Endothelial cell of umbilical vein (primary cell): ENCODE measurements at regions not wholly inside any gene's neighbourhood (a gene's known extent, or its start where the extent isn't known, plus 50 kb on each side); places are given as distances from the start of the nearest gene placed in this dataset.

ENCODE experiments used
- BruUV-seq: library from RNA; stranded (reverse); fragments of 400-500 nt; replicated peaks from 2 replicates; lab custom pipeline; 2021; lab: Mats Ljungman, UMichigan
- CTCF ChIA-PET: fragments of 300-600, 350-600 bp; sonication (Branson Sonifier 250); formaldehyde crosslinking; loops from one replicate; lab custom pipeline; 2021; ENCODE audit warnings: antibody characterized with exemption, inconsistent platforms; lab: Charles Lee
- POLR2A ChIA-PET: fragments of 300-600, 350-600 bp; sonication (Branson Sonifier 250); formaldehyde crosslinking; loops from one replicate; lab custom pipeline; 2021; ENCODE audit warnings: antibody characterized with exemption, inconsistent platforms; lab: Charles Lee
- DNase-seq: peaks from one replicate; pipeline ENCODE4 v3.0.0-alpha.2; 2011; ENCODE audit warnings: low read depth, low spot score
- FAIRE-seq: peaks from 2 replicates; lab custom pipeline; 2011; peaks lifted over from hg19 to GRCh38; lab: Jason Lieb, UNC
- H2AFZ ChIP-seq: 2 replicates; pipeline ENCODE4 v1.6.0; 2012; ENCODE audit warnings: low read depth, low read length, control low read depth, inconsistent platforms
- H3K27ac ChIP-seq: 2 replicates; pipeline ENCODE4 v1.5.1; 2011; ENCODE audit warnings: low read depth, mild to moderate bottlenecking, control low read depth, low read length, moderate library complexity; ENCODE audit not compliant: insufficient read depth
- H3K27me3 ChIP-seq, 2 experiments: 2 replicates each; pipeline versions ENCODE4 v1.6.0 to v1.6.1; 2011; ENCODE audit warnings: low read length in 2 of 2, mixed read lengths in 1 of 2; ENCODE audit not compliant: control insufficient read depth in 2 of 2, insufficient read depth in 2 of 2
- H3K36me3 ChIP-seq, 2 experiments: 2 replicates in 1 of 2; 3 replicates in 1 of 2; pipeline ENCODE4 v1.5.1; 2011; ENCODE audit warnings: low read length in 2 of 2, mild to moderate bottlenecking in 1 of 2, moderate library complexity in 1 of 2; ENCODE audit not compliant: control insufficient read depth in 2 of 2, insufficient read depth in 2 of 2; ENCODE audit errors: extremely low read depth in 1 of 2
- H3K4me1 ChIP-seq: 3 replicates; pipeline ENCODE4 v1.5.1; 2011; ENCODE audit warnings: mild to moderate bottlenecking, low read length; ENCODE audit not compliant: control insufficient read depth, insufficient read depth; ENCODE audit errors: extremely low read depth
- H3K4me2 ChIP-seq: 2 replicates; pipeline ENCODE4 v1.6.1; 2011; ENCODE audit warnings: low read length, control low read depth, mixed read lengths; ENCODE audit not compliant: insufficient read depth
- H3K4me3 ChIP-seq, 3 experiments: fragments of 200-600 bp in 1 of 3; sonication (generic), shearing (Covaris generic) in 1 of 3; replicated peaks in 1 of 3; 2 replicates each; pipeline ENCODE4 v1.5.1; 2011 to 2016; ENCODE audit warnings: control low read depth in 3 of 3, low read length in 3 of 3, mild to moderate bottlenecking in 2 of 3, inconsistent platforms in 1 of 3, low read depth in 1 of 3, moderate library complexity in 1 of 3; ENCODE audit not compliant: insufficient read depth in 1 of 3
- H3K79me2 ChIP-seq: 2 replicates; pipeline ENCODE4 v1.6.0; 2012; ENCODE audit warnings: low read length, inconsistent platforms; ENCODE audit not compliant: control insufficient read depth, insufficient read depth
- H3K9ac ChIP-seq: replicated peaks from 2 replicates; pipeline ENCODE3; 2011; ENCODE audit warnings: low read length, control low read depth; ENCODE audit not compliant: insufficient read depth; ENCODE audit errors: extremely low read depth
- H3K9me1 ChIP-seq: replicated peaks from 3 replicates; pipeline ENCODE4 v1.6.0; 2011; ENCODE audit warnings: mild to moderate bottlenecking, low read length; ENCODE audit not compliant: control insufficient read depth, insufficient read depth; ENCODE audit errors: extremely low read depth
- H3K9me3 ChIP-seq: replicated peaks from 2 replicates; pipeline ENCODE4 v1.5.1; 2012; ENCODE audit warnings: low read length, inconsistent platforms; ENCODE audit not compliant: control insufficient read depth, insufficient read depth
- H4K20me1 ChIP-seq: replicated peaks from 2 replicates; pipeline ENCODE3; 2011; ENCODE audit warnings: mild to moderate bottlenecking, low read length; ENCODE audit not compliant: control insufficient read depth, insufficient read depth; ENCODE audit errors: extremely low read depth
- CTCF ChIP-seq, 2 donors: IDR thresholded peaks; 1 replicate in 1 of 2; 2 replicates in 1 of 2; pipeline ENCODE4 v1.5.1; 2011; ENCODE audit warnings: low read length in 2 of 2, mild to moderate bottlenecking in 2 of 2, moderate library complexity in 2 of 2, control low read depth in 1 of 2, inconsistent platforms in 1 of 2, low read depth in 1 of 2; ENCODE audit not compliant: insufficient read depth in 1 of 2; ENCODE audit errors: extremely low read depth in 1 of 2
- EZH2 ChIP-seq: IDR thresholded peaks from 2 replicates; pipeline ENCODE4 v1.6.1; 2012; ENCODE audit warnings: borderline replicate concordance, low read depth, mild to moderate bottlenecking, moderate library complexity, low read length, inconsistent platforms; ENCODE audit not compliant: severe bottlenecking
- FOS ChIP-seq: IDR thresholded peaks from 2 replicates; pipeline ENCODE4 v1.6.1; 2011; ENCODE audit warnings: mild to moderate bottlenecking, low read length, moderate library complexity, borderline replicate concordance; ENCODE audit not compliant: insufficient read depth
- GATA2 ChIP-seq: IDR thresholded peaks from 2 replicates; pipeline ENCODE4 v1.7.0; 2011; ENCODE audit warnings: low read depth, mild to moderate bottlenecking, moderate library complexity, mixed read lengths, low read length; ENCODE audit not compliant: insufficient read length, insufficient read depth
- MAX ChIP-seq: IDR thresholded peaks from 2 replicates; pipeline ENCODE4 v1.6.1; 2011; ENCODE audit not compliant: insufficient read depth, insufficient read length
- MYC ChIP-seq: IDR thresholded peaks from one replicate; pipeline ENCODE4 v1.6.1; 2011; ENCODE audit warnings: mild to moderate bottlenecking, low read depth, low read length
- POLR2A ChIP-seq: IDR thresholded peaks from 2 replicates; pipeline ENCODE4 v1.6.1; 2012; ENCODE audit warnings: low read depth, mild to moderate bottlenecking, control low read depth, low read length
- dilution Hi-C: fragments of 300-500 bp; cut with MboI; formaldehyde crosslinking; loops from one replicate; pipeline ENCODE4 v1.15.0; 2019; ENCODE audit warnings: low sequenced_read_pairs; ENCODE audit not compliant: extremely low pct_ligation_motif_present
- intact Hi-C: fragments of 100-400 bp; cut with micrococcal nuclease; formaldehyde crosslinking; loops from one replicate; pipeline ENCODE4 v1.10.0; 2022

GRCh38 chr1:178633056-178633455 is 92.0 kb upstream of the RALGPS2 start:
- ChIA-PET CTCF (no interaction called here), POLR2A (no interaction called here)
- Histone ChIP-seq H3K4me2 (no peak overlapping the region), H3K79me2 (no peaks in the 10 kb centered on the region), H3K27me3 (no peaks in the 10 kb centered on the region), H2AFZ (no peak overlapping the region), H3K9me3 (no peaks in the 10 kb centered on the region), H3K4me1 (no peaks in the 10 kb centered on the region), H3K36me3 (no peaks in the 10 kb centered on the region), H3K9ac (no peak overlapping the region), H3K27ac (no peak overlapping the region), H3K9me1 (no peaks in the 10 kb centered on the region), H3K4me3 (no peak overlapping the region), H4K20me1 (no peaks in the 10 kb centered on the region)
- no peak for FAIRE-seq
- no peak for DNase-seq
- no peak for TF ChIP-seq MAX
- TF ChIP-seq POLR2A = no peak
- TF ChIP-seq FOS = no peak
- TF ChIP-seq EZH2 = no peak
- no peak for TF ChIP-seq GATA2
- TF ChIP-seq CTCF (IDR thresholded peaks at IDR 0.05; ENCODE audit: extremely low read depth in 1 of 2, insufficient read depth in 1 of 2, low read depth in 1 of 2, low read length in 2 of 2) = no peak
- no TSS peak for BruUV-seq
- dilution Hi-C loops (no loop called here), intact Hi-C loops (no loop called here)

DNA sequence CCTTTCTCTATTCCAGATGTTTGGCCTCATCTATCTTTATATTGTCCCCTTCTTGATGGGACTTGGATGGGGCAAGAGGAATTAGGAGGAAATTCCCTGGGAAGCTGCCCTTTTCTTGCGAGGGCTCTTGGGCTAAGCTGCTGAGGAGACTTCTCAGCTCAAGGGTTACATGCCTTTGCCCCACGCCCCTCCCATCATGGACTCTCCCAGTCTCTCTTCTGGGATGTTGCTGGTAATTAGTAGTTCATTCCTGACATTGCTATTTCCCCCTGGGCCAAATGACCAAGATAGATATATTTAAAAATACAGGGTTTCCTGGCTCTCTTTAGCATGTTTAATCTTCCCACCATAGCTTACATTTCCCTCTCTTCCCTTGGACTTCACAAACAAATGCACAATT is 90.6 kb upstream of the RALGPS2 start:
- no peak overlapping the region for H3K4me2 ChIP-seq
- no peak for FAIRE-seq
- no peaks in the 10 kb centered on the region for H3K36me3 ChIP-seq
- H3K27ac ChIP-seq = no peak overlapping the region
- no peak overlapping the region for H2AFZ ChIP-seq
- no peaks in the 10 kb centered on the region for H3K9me3 ChIP-seq
- no peak for TF ChIP-seq MYC
- TF ChIP-seq POLR2A = no peak
- intact Hi-C loops (no loop called here), dilution Hi-C loops (no loop called here)
- no peaks in the 10 kb centered on the region for H3K79me2 ChIP-seq
- H3K9me1 ChIP-seq = no peaks in the 10 kb centered on the region
- no peaks in the 10 kb centered on the region for H3K4me1 ChIP-seq
- no peak overlapping the region for H3K9ac ChIP-seq
- BruUV-seq = no TSS peak
- no peak for DNase-seq
- ChIA-PET CTCF (interaction anchor here (0.9 kb wide), 1 partner anchor 119 kb away, joined by 3 read pairs; no protein-coding TSS in a partner anchor), POLR2A (no interaction called here)
- H3K4me3 ChIP-seq = no peak overlapping the region
- H4K20me1 ChIP-seq = no peaks in the 10 kb centered on the region
- no peaks in the 10 kb centered on the region for H3K27me3 ChIP-seq
